GM21390 (cell line): ENCODE measurements at regions not wholly inside any gene's neighbourhood (a gene's known extent, or its start where the extent isn't known, plus 50 kb on each side); places are given as distances from the start of the nearest gene placed in this dataset.
A peak's percentile ranks its signal among the peaks of the same experiment; 100 is the strongest.
"Not testable (repeated sequence)": the region's sequence is repeated elsewhere in the genome, so short reads cannot be mapped to it uniquely, and the experiment has no call there.

Source experiments
- ATAC-seq: cut with Tn5 transposase; IDR thresholded peaks from one replicate; pipeline ENCODE4 v1.9.1; 2021; ENCODE audit not compliant: unreplicated experiment

DNA sequence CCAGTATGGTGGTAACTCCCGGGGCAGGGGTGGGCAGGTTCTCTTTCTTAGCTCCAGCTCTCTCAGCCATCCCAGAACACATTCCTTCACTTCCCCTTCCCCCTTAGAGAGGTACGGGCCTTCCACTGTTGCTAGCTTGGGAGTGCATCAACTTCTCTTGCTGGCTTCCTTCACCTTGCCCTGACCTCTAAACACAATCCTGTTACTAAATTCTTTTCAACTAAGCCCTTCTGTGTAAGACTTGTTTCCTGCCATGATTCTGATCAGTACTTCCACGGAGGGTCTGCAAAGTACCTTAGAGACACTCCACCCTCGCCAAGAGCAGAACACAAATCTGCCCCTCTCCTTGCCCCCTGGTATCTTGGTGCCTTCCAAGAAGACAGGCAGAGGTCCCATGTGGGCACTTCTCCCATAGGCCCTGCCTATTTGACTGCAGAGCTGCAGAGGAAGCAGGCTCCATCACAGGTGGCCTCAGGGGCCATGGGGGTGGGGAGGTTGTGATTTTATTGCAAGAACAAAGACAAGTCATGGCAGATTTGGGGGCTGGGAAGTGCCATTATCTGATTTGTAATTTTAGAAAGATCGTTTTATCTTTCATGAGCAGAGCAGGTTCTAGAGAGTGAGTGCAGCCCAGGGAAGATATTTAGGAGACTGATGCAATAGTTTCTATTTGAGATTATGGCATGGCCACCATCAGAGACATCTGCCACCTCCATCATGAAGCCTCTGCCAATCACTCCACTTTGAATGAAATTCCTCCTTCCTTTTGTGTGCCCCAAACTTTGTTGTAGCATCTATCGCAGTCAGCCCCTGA lies 182.5 kb upstream of the JUN start:
- no peak for ATAC-seq

DNA sequence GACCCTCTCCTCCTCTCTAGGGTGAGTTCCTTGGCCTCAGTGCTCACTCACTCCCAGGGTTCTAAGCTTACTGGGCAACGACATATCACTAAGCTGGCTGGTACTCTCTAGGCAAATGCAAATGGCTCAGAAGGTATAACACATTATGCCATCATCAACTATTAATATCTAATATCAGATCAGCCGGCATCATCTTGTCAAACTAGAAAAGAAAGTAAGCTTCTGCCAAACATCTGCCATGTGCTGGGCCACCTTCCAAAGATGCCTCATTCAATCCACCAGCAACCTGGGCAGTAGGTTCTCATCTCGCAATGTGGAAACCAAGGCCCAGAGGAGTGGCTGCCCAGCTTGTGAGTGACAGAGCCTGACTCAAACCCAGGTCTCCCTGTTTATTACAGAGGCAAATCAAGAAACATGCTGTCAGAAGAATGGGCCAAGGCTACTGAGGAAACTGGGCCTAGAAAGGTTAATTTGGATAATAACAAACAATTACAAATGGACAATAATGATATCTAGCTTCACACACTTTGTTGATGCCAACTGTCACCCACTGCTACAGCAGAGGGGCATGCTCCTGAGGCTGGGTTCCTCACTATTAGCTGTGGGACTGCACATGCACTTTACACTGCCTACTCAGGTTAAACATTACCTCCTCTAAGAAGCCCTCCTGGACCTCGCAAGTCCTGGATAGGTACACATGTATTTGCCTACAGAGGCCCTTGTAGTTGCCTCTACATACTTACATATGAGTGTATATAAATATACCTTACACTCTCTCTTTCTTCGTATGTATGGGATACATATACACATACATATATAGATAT lies 183.3 kb upstream of the JUN start:
- ATAC-seq, result no peak

DNA sequence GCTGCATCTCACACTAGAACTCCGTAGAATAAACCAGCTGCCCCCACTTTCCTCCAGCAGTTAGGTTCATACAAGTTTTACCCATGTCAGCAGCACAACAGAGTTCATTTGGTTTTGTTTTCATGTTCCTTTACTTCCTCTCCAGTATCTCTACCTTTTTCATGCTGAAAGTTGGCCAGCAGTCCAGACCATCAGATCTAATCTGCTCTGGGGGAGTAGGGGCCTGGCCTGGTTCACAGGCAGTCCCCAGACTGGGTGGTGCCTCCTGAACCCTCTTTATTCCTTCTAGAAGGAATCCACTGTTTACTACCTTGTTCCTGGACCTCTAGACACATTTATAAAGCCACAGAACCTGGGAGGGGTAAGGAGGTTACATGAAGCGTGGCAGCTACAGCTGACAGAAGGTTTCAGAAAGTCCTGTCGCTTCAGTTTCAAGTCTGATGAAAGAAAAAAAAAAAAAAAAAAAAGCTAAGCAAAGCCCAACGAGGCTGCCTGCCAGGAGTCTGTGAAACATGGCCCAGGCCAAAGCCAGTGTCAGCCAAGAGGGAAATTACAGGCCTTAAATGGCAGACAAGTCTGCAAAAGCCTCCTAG lies 184.6 kb upstream of the JUN start:
- ATAC-seq, result peak; percentile 90

DNA sequence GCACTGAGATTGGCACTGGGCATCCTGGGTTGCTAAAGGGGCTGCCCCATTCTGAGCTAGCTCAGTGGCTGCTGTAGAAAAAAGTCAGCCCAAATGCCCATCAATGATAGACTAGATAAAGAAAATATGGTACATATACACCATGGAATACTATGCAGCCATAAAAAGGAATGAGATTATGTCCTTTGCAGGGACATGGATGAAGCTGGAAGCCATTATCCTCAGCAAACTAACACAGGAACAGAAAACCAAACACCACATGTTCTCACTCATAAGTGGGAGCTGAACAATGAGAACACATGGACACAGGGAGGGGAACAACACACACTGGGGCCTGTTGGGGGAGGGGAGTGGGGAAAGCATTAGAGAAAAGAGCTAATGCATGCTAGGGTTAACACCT lies 185.3 kb upstream of the JUN start:
- not testable (repeated sequence) for ATAC-seq

DNA sequence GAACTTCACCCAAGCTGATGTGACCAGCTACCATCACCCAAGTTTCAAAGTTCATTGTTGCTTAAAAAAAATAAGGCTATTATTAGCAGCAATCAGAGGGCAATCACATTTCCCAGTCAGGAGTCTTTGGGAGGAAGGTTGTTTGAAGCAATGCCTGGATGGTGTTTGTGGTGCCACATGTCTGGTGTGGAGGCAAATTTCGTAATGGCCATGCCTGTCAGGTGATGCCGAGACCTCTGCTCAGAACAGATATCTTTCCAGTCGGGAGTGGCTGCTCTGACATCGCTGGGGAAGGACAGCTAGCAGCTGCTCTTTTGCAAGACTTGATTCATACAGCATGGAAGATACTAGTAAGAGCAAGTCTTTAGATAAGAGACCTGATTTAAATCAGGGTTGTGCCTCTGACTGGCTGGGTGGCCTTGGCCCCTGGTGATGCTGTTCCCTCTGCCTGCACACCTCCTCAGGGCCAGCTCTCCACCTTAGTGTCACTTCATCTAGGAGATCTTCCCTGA lies 187.8 kb upstream of the JUN start:
- ATAC-seq, result no peak

DNA sequence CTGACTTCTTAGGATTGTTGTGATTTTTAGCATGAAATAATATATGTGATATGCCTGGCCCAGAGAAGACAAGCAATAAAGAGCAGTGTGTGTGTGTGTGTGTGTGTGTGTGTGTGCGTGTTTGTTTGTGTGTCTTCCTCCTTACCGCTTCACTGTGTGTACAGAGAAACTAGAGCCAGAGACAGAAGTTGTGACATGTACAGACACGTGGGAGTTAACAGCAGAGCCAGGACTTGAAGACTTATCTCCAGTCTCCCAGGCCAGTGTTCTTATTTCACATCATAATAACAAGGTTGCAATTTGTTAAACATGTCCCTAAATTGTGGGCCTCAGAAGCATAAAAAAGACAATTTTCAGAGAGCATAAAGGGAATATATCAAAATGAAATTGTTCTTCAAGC lies 192.0 kb upstream of the JUN start:
- no peak for ATAC-seq

DNA sequence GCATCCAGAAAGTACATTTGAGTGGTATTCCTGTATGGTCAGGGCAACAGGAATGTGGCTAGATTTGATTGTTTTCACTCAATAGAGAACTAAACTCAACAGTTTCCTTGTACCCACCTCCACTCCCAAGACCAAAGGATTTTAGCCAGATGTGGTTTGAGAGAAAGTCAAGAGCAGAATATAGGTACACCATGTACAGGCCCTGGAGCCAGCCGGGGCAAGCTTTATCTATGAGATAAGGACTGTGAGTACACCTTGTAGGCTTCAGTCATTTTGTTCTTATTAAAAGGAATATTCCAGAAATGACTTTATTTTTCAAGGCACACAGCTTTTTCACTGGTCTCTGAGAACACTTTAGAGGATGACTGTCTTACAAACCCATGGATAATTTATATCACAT lies 192.4 kb upstream of the JUN start:
- no peak for ATAC-seq

DNA sequence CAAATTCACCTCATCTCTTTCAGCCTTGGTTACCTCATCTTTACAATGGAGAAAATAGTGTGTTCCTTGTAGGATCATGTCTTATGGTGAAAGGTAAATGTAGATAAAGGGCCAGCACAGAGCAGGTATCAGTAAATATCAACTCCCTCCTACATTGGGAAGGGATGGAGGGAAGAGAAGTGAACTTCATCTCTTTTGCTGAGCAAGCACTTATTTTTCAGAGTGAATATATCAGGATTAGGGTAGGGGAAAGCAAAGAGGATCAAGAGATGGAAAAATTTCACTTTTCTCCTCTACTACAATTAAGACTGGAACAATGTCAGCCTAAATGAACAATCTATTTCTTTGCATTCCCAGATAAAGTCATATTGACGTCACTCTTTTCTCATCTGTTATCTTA lies 193.8 kb upstream of the JUN start:
- no peak for ATAC-seq

DNA sequence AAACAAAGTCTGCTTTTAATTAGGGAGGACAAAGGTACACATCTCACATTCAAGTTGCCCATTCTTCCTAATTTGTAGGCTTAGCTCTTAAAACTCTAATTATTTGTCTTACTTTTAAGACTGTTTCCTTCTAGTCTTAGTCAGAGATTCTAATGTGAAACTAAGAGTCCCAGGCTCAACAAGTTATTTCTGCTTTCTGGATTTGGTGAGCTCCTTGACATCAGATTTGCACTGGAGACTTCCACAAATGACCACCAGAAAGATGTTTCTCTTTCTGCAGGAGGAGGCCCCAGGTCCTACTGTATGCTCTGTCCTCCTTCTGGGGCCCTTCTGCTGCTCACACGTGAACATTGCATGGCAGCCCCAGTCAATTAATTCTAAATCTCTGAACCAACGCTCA lies 194.2 kb upstream of the JUN start:
- ATAC-seq, result no peak

DNA sequence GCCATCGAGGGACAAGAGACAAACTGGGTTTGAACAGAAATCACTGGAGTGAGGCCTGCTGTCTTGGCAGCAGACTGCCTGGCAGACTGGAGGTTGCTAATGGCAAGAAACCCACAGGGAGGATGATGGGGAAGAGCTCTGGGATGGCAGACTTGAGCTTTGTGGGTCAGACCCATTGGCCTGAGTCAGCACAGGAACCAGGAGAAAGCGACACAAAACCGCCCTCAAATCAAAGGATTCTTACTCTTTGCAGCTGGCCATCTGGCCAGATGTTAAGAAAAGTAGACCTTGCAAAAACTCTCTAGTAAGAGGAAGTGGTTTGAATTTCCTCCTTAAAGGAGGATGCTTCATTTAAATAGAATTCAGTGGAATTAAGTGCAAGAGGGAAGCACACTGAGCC lies 195.2 kb upstream of the JUN start:
- no peak for ATAC-seq

DNA sequence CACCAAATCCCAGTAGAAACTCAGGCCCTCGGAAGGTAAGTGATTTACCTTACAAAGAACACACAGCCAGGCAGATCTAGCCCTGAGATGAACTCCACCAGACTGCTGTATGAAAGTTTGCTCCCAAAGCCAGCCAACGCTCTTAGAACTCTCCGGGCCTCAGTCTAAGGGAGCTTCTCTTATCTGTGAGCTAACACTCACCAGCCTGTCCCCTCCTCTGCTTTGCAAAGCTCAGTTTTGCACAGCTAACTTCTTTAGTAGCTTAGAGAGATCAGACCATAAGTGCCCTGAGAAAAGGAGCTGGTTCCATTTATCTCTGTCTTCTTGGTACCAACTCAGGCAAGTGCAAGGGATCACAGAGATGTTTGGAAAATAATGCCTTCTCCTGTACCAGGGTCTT lies 195.8 kb upstream of the JUN start:
- no peak for ATAC-seq

DNA sequence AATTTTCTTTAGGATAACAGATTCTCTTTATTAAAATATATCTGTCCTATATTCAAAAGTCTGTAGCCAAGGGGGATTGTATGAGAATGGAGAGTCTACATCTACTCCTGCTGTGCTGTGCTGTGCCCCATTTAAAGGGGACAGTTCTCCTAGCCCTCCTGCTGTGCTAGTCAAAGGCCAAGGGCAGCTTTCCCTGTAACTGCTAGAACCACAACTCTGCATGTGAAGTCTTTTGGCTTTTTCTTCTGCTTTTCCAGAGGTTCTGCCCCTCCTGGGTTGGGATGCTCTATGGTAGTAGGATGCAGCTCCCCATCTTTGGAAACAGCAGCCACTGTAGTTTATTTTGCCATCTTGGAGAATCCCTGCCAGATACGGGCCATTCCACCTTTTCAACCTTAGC lies 197.5 kb upstream of the JUN start:
- no peak for ATAC-seq

DNA sequence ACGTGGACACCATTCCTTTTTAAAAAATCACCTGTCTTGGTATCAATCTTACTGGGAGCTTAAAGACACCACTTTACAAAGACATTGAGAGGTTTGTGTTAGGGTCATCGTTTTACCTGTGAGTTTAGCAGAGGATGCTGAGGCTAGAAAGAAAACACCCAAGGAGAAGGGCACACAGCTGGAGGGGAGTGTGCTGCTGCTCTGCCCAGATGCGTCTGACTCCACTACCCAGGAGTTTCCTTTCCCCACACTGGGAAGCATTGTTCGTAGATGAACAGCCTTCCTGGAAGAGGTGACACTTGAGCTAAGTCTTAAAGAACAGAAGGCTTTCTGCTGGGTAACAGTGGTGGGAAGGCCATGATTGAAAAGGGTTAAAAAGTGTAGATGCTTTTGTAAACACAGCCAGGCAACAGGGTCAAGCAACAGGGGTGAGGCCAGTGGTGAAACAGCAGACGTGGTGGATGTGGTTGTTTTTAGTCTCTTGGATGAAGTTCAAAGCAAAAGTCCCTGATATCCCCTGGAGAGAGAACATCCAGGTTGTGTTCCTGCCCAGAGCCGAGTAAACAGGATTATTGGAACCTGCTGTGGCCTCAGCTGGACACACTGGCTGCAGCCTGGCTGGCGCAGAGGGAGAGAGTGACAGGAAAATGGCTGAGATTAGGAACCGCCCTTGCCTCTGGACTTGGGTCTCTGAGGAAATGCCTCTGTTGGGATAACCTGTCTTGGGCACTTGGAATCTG lies 198.6 kb upstream of the JUN start:
- ATAC-seq, result no peak

DNA sequence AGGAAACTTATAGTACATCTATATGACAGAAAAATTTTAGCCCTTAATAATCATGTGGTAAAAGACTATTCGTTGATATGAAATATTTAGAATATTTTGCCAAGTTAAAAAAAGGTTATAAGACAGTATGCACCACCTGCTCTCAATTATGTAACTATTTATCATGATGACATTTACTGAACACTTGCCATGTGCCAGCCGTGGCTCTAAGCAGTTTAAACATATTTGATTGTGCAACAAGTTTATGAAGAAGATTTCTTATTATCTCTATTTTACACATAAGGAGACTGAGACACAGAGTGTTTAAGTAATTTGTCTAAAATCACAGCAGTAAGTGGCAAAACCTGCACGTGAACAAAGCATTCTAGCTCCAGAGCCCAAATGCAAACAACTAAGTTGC lies 199.3 kb upstream of the JUN start:
- ATAC-seq, result no peak

DNA sequence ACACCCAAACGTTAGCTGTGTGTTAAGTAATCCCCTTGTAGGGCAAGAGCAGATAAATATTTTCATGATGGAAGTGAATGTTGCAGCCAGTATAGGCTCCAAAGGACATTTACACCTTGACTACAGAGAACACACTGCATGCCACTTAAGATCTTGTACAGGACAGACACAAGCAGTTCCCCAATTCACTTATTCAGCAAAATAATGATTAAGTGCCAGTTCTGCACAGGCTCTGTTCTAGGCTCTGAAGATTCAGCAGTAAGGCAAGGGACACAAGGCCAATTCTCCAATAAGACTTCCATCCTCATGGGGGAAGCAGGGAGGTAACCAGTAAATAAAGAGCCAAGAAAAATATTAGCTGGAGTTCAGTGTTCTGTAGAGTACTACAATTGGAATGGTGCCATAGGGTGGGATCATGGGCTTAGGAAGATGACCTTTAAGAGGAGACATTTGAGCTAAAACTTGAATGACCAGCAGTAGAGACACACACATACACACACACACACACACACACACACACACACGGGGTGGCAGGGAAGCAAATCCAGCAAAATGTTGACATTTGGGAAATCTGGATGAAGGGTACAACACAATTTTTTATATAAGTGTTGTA lies 199.9 kb upstream of the JUN start:
- no peak for ATAC-seq

DNA sequence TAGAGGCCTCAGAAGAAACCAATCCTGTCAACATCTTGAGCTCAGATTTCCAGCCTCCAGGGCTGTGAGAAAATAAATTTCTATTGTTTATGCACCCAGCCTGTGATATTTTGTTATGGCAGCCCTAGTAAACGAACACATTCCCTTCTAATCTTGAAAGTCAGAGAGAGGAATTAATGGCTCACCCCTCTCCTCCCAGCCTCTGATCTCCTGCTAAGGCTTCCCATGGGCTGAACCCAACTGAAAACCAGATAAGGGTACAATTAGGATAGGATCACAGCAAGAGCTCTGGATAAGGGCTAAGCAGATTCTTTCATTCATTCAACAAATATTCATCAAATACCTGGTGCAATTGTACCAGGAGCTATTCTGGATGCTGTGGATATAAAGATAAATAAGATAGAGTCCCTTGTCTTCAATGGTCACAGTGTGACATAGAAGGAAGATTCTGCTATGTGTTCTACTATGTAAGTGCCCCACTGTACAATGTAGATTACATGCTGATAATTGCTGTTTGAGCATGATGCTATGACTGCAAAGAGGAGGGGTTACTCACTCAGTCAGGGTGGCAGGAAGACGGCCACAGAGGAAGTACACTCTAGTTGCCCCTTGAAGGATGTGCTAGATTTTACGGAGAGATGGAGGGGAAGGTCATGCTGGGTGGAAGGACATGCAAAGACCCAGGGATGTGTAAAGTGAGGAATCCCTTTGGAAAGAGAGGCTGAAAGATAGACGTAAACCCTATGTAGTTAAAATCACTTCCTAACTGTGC lies 203.3 kb upstream of the JUN start:
- ATAC-seq, result no peak

DNA sequence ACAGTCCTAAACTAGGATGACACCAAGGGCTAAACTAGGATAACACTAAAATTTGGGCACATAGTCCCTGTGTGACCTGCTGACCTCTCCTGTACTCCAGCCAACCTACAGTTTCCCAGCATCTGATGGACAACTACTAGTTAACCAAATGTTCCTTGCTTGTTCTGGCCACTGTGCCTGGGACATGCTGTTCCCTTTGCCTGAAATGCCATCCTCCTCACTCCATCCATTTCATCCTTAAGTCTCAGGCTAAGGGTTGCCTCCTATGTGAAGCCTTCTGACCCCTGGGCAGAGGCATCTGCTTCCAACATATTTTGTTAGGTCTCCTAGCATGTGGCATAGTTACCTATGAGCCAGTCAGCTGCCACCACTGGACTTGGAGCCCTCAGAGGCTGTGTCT lies 204.9 kb upstream of the JUN start:
- ATAC-seq, result no peak

DNA sequence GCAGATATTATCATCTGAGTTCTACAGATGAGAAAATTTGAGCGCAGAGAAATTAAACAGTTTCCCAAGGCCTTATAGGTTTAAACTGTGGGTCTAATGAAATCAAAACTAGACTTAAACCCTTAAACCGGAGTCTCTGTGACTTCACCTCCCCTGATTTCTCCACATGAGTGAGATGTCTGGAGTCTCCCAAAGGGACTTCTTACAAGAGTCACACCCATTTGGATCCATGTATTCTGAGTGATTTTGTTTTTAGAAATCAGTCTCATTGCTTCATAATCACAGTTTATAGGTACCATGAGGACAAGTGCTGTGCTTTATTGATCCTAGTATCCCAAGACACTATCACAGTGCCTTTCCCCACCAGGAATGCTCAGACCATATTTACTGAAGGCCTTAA lies 206.0 kb upstream of the JUN start:
- ATAC-seq, result no peak

DNA sequence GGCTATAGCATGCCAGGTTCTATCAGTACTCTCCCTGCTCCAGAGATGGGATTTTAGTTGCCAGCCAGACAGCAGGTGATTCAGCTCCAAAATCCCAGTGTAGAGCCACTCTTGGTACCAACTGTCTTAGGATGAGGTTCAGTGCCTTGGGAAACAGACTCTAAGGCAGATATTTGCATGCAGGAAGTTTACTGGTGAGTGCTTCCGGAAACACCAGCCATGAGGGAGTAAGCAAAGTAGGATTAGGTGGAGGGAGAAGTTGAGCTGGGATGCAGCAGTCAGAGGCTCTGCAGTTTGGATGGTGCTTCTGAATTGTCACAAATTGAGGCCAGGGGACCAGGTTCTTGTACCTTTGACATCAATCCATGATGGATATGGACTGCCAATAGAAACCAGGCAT lies 207.5 kb upstream of the JUN start:
- ATAC-seq, result no peak

DNA sequence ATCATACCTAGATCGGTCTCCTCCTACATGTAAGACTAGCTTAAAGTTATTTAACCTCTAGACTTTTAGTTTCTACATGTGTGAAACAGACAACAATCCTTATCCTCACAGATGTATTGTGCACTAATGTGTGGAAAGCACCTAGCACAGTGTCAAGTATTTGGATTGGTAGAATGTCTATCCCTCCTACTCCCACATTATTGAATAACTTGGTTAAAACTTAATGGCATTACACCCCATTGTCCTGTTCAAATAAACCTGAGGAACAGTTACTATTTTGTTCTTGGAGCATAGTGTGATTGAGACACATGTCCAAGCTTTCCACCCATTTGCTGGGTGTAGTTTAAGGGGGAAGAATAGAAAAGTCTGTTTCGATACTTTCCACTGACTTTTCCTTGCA lies 208.8 kb upstream of the JUN start:
- ATAC-seq, result no peak
